HG02759 (cell line): ENCODE measurements at regions not wholly inside any gene's neighbourhood (a gene's known extent, or its start where the extent isn't known, plus 50 kb on each side); places are given as distances from the start of the nearest gene placed in this dataset.
"Not testable (repeated sequence)": the region's sequence is repeated elsewhere in the genome, so short reads cannot be mapped to it uniquely, and the experiment has no call there.

ENCODE experiments used
- ATAC-seq: cut with Tn5 transposase; IDR thresholded peaks from one replicate; pipeline ENCODE4 v1.9.1; 2021; ENCODE audit warnings: mild to moderate bottlenecking, moderate library complexity; ENCODE audit not compliant: unreplicated experiment

DNA sequence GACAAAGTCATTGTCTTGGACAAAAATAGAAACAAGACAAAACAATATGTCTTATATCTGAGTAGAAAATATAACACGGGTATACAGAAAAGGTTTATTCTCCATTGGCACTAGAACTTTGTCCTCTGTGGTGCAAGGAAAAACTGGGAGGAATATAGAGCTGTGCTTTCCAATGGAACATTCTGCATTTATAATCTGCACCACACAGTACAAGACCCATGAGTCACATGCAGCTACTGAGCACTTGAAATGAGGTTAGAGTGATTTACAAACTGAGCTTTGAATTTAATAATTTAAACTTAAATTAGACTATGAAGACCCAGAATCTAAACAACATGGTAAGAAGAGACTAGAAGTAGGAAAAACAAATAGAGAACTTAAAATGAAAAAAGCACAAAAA, 86.1 kb downstream of the RAP2A start:
- ATAC-seq = no peak

DNA sequence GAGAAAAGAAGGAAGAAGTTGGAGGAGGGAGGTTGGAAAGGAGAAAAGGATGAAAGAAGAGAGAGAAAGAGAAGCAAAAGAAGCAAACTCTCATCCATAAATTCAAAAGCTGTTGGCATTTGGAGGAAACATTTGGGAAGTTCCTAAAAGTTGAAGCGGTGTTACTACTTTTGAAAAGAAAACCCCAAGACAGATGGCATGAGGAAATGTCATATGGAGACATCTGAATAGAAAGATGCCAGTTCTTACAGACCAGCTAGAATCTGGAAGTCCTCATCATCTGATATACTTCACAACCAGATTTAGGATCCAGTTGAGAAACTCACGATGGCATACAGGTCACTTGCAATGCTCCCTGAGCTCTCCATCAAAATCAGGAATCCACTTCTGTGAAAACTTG, 86.9 kb downstream of the RAP2A start:
- no peak for ATAC-seq

DNA sequence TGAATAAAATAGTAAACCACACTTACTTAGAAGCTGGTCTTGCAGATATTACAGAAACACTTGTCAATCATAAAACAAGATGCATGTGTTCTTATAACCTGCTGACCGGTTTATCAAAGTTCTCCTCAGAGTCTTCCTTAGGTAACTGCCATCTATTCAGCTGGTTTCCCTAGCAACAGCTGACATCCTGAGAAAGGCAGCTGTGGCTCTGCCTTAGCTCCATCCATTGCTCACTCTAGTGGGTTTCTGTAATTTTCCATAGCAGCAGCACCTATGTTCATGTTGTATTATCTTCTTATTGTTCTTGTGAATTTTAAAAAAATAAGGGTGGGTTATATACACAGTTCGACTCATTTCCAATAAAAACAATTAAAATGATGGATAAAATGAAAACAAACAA, 87.8 kb downstream of the RAP2A start:
- ATAC-seq = no peak

DNA sequence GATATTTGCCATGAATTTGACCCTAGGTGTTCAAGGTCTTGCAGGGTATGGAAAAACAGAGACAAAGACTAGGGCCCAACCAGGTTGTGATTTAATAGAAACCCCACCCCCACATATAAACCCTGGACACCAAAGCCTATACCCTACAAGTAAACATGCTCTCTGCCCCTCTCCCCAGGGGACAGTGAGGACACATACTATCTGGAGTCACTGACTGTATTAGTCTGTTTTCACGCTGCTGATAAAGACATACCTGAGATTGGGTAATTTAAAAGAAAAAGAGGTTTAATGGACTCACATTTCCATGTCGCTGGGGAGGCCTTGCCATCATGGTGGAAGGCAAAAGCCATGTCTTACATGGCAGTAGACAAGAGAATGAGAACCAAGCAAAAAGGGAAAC, 88.3 kb downstream of the RAP2A start:
- ATAC-seq = no peak

DNA sequence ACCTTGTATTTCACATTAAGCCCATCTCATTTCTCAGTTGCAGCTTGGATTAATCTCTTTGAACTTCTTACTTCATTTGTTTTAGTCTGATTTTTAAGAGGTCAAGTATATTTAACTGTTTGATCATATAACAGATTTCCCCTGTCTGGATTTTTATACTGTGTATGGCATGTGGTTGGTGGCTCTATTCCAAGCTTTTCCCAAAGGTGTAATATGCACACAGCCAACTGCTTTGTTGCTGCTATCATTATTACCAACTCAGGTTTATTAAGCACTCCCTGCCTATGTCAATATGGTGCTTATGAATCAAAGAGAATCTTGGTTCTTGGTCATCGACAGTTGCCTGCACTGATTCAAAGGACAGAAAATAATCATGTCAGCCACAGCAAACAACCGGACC, 92.6 kb downstream of the RAP2A start:
- ATAC-seq = no peak

DNA sequence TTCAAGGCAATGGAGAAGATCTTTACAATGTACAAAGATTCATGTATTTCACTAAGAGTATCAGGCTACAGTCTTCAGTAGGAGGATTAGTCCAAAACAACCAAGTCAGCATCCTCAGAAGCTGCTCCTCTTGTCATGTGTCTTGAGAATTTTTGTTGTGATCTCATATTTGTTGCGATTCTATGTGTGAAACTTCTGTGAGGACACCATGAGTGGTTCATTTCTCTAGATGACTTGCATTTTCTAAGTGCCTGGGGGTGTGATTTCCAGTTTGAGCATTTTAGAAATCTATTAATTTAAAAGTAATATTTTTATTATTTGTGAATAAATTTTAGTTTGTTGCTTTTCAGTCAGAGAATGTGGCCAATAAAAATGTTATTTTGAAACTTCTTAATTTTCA, 94.5 kb downstream of the RAP2A start:
- no peak for ATAC-seq

DNA sequence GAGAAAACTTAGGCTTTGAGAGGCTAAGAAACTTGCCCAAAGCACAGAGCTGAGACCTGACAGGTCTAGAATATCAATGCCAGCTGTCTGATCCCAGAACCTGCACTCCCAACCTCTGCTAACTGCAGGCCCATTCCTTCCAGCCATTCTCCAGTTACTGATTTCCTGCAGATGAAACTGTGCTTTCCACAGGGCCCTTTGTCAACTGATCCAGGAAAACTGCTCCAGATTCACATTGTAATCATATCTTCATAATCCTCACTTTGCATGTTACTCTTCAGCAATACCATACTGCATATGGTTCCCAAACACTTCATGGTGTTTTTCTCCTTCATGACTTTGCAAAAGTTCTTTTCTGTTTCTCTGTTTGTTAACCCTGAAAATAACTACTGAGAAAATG, 100.6 kb downstream of the RAP2A start:
- ATAC-seq = no peak

DNA sequence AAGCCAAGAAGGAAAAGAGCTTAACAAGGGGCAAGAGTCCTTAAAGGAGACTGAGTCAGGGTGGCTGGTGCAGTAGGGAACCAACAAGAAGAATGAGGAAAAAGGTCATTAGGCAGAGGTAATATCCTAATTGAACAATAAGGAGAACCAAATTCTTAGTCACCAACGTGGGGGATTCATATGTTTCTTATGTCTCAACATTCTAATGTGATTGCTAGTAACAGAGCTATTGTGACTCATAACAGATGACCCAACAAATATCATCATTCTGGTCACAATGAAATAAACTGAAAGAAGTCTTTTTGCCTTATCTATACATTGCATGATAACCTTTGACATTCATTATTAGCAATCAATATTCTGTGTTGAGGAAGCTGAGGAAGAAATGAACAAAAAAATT, 101.6 kb downstream of the RAP2A start:
- no peak for ATAC-seq

DNA sequence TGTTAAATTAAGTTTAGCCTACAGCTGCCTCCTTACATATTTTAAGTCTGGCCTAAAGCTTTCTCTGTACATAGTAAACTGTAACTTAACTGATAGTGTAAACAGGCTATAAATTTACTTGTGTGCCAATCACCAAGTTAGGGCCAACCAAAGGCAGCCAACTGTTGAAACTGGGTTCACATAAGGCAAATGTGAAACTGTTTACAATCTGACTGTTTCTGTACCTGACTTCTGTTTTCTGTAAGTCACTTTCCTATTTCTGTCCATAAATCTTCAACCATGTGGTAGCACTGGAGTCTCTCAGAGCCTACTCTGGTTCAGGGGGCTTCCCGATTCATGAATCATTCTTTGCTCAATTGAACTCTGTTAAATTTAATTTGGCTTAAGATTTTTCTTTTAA, 103.1 kb downstream of the RAP2A start:
- ATAC-seq = peak; percentile 79

DNA sequence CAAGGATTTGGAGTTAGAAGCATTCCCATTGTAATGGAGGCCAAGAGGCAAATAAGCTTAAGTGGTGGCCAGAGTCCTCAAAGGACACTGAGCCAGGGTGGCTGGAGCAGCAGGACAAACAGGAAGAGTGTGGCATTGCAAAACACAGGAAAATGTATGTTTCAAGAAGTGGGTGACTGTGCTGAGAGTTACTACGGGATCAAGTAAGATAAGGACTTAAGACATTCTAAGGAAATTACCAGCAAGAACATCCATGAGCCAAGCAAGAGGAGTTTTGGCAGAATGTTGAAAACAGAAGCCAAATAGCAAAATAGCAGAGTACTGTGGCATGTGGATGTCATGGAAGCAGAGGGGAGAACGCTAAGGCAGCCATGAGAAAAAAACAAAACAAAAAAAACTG, 104.2 kb downstream of the RAP2A start:
- ATAC-seq = no peak

DNA sequence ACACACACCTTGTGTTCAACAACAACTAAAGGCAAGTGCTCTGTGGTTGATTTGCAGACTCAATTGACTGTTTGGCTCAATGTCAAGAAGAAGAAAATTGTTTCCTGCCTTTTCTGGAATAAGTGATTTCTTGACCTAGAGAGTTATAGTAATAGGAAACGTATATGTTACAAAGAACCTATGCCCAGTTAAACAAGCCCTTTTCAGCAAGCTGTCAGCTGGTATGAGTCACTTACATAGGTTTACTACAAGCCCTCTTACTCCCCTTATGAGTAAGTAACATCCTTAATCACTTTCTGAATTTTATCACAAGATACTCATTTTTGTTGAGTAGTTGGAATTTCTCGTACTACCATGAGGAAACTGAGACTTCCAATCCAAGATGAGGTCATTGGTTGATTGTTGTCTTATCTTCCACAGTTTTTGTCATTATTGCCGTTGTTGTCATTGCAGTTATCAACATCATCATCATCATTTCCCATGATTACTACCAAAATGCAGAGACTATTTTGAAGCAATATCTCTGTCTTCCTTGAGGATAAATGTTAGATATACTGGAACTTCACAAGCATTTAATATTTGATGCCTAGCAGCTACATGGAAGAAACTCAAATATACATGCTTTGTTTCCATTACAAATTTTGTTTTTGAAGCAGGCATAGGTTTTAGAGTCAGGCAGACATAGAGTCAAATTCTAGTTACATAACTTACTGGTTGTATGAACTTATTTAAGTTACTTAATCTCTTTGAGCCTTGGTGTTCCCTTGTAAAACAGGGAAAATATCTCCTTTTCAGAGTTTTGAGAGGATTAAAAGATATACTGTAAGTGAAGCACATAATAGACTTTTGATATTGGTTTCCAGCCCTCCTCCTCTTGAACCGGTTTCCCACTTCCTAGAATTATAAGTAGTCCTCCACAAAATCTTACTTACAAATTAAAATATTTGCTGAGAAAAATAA, 106.0 kb downstream of the RAP2A start:
- ATAC-seq = peak; percentile 57

DNA sequence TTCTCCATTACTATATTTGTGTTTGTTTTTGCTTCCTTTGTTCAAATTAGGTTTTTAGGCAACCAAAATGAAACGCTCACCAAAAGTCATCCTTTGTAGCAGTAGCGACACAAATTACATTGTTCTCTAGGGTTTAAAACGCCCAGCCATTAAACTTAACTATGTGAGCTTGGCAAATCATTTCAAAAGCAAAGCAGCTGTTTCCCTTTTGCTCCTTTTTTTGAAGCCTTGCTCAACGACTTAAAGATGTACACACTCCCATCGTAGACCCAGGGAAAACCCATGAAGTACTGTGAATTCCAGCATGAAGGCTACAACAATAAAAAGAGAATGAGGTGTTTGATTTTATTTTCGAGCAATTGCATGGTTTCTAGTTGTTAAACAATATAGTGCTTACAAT, 106.7 kb downstream of the RAP2A start:
- ATAC-seq = no peak

DNA sequence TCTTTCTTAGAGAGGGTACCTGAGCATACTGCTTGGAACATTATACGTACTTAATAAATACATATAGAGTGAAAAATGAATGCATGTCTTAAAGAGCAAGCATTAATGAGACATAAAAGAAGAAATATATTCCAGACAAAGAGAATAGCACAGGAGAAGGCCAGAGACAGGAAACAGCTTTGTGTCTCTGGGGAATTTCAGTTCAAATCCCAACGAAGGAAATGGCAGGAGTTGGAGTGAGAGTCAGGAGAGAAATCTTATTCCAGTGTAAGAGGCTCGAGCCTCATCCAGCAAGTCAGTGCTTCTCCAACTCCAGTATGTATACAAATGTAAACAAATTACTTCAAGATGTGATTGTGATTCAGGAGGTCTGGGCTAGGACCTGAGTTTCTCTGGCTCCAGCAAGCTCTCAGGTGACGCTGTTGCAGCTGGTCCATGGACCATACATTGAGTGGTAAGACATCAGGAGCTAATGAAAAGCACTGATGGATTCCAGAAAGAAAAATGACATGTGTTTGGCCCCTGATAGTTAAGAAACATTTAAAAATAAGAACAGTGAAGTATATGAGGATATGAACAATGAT, 108.2 kb downstream of the RAP2A start:
- no peak for ATAC-seq

DNA sequence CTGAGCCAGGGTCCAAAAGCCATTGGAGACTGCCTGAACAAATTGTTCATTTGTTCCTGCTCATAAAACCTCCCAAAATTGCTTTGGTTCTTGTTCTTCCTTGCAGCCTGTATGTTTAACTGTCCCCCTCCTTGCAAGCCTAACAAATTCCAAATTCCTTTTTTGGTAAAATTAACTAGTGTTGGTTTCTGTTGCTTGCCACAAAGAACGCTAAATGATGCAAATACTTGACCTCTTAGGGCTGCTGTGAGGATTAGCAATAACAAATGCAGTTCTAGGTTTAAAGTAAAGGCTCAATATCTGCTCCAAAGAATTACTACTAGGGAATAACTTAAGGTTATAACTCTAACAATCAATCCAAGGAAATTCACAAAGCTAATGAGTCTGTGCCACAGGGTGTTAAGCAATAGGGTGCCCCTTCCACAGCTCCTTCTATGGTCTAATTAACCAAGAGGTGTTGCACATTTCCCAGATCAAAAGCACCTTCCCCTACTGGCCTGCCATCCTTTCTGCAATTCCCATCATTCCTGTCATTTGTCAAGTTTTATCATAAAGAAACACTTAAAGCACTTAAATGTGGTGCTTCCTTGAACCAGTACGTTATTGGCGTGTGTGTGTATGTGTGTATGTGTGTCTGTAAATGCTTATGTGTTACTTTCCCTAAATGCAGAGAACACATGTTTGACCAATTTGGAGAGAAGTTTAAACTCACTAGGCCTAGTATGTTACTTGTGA, 110.2 kb downstream of the RAP2A start:
- ATAC-seq = no peak

DNA sequence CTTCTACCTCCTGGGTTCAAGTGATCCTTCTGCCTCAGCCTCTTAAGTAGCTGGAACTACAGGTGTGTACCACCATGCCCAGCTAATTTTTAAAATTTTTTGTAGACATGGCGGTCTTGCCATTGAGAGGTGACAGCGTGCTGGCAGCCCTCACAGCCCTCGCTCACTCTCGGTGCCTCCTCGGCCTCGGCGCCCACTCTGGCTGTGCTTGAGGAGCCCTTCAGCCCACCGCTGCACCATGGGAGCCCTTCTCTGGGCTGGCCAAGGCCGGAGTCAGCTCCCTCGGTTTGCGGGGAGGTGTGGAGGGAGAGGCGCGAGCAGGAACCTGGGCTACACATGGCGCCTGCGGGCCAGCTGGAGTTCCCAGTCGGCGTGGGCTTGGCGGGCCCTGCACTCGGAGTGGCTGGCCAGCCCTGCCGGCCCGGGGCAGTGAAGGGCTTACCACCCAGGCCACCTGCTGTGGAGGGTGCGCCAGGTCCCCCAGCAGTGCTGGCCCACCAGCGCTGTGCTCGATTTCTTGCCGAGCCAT, 111.1 kb downstream of the RAP2A start:
- not testable (repeated sequence) for ATAC-seq

DNA sequence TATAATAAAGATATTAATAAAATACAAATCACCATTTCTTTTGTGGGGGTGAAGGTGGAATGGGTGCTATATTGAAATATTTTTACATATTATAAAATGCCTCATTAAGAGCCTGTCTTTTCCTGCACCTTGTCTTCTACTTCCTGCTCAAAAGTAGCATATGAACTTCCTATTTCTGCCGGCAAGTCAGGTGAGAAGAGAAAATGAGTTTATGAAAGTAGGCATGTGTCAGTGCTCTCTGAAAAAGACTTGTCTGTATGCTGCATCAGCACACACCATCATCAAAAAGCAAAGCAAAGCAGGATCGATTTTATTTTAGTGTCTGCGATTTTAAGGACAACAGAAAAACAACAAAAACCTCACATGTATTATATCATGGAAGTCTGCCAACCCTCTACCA, 114.2 kb downstream of the RAP2A start:
- no peak for ATAC-seq

DNA sequence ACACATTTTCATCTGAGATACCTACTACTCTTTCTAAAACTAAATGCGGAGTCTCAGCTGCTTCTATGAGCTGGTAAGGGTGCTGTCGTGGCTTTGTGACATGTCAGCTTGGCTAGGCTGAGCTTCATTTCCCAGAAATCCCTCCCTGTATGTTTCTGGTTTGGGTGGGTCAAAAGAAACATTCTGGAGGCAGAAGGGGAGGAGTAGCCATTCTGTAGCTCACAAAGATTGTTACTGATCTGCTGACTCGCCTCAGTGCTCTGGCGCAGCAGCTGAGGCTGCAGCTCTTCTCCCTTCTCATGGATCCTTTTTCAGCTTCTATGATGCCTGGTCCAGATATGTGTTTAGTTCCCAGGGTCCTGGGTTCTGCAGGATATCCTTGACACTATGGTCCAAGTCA, 114.7 kb downstream of the RAP2A start:
- no peak for ATAC-seq

DNA sequence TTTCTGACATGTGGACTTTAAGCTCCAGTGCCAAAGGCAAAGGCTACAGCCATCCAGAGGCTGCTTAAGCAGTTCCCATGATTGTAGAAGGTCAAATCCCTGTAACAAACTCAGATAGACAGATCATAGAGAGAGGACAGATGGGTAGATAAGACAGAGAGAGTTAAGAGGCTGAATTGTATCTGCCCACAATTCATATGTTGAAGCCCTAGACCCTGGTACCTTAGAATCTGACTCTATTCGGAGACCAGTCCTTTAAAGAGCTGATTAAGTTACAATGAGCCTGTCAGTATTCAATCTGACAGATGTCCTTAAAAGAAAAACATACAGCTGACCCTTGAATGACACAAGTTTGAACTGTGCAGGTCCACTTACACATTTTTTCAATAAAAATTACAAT, 115.2 kb downstream of the RAP2A start:
- ATAC-seq = no peak

DNA sequence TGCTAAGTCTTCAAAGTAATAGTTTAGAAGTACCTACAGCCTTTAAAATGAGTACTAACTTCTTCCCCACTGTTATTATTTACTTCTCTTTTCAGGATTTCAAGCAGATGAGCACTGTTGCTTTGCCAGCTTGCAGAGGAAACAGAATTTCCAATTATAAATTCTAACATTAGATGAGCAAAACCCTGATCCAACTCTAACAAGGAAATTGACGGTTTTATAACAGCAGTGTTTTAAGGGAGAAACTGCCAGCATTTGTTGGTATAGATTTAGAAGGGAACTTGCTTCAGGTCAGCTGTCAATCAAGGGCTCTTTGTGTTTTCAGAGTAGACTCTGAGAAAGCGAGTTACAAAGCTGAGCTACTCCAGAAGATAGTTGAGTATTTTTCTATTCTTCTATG, 120.5 kb downstream of the RAP2A start:
- ATAC-seq = no peak

DNA sequence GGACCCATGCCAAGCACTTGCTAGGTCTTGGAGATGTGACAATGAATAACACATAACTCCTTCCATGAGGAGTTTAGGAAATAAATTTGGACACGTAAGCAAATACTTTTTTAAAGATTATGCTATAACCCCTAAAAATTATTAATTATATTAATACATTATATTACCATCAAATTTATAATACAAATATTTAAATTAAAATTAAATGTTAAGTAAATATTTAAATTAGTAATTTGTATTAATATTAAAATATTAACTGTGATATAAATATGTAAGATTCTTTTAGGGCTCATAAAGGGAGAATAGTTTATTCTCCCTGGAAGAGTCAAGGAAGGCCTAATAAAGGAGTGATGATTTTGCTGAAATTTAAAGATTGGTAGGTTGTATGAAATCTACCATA, 121.1 kb downstream of the RAP2A start:
- no peak for ATAC-seq

DNA sequence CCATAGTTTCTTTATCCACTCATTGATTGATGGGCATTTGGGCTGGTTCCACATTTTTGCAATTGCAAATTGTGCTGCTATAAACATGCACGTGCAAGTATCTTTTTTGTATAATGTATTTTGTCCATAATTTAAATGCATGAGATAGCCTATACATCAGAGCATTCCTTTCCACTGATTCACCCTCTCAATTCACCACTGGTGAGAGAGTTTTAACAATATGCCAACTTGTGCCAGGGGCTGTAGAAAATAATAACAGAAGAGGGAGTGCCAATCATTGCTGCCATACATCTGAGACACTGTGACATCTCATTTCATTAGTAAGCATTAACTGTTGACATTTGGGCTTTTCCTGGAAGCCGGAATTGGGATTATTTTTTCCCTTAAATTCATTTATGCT, 125.1 kb downstream of the RAP2A start:
- ATAC-seq = no peak

DNA sequence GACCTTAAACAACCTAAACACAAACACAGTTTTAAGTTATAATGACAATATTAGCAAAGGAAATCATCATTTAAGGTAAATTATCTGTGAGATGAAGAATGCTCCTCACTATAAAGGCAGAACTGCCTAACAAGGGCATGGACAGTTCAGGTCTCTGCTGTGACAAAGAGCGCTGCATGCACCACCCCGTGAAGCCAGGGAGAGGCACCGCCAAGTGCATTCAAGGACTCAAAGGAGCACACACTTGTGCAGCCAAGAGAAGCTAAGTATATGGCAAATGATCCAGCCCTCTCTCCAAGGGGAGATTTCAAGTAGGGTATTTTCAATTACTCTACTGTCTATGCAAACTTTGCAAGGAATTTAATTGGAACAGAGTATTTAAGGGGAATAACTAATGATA, 126.0 kb downstream of the RAP2A start:
- no peak for ATAC-seq
